Muscle of leg (tissue), 3 donors: ENCODE measurements at regions not wholly inside any gene's neighbourhood (a gene's known extent, or its start where the extent isn't known, plus 50 kb on each side); places are given as distances from the start of the nearest gene placed in this dataset.
A peak's percentile ranks its signal among the peaks of the same experiment; 100 is the strongest.
"Not testable (repeated sequence)": the region's sequence is repeated elsewhere in the genome, so short reads cannot be mapped to it uniquely, and the experiment has no call there.

ENCODE experiments used
- DNase-seq: peaks from one replicate; pipeline ENCODE4 v3.0.0; 2013
- H3K27ac ChIP-seq: one replicate; pipeline ENCODE4 v1.5.1; 2013; ENCODE audit warnings: mild to moderate bottlenecking, low read length, control low read depth
- H3K27me3 ChIP-seq: one replicate; pipeline ENCODE4 v1.6.1; 2013; ENCODE audit warnings: low read length; ENCODE audit not compliant: control insufficient read depth, insufficient read depth
- H3K36me3 ChIP-seq: one replicate; pipeline ENCODE4 v1.6.1; 2013; ENCODE audit warnings: low read length; ENCODE audit not compliant: control insufficient read depth, insufficient read depth
- H3K4me1 ChIP-seq: one replicate; pipeline ENCODE4 v1.6.1; 2013; ENCODE audit warnings: low read length; ENCODE audit not compliant: control insufficient read depth, insufficient read depth
- H3K4me3 ChIP-seq: one replicate; pipeline ENCODE4 v1.5.1; 2013; ENCODE audit warnings: low read length, control low read depth
- H3K9me3 ChIP-seq: replicated peaks from 2 replicates; pipeline ENCODE4 v1.6.1; 2013; ENCODE audit warnings: low read depth, low read length; ENCODE audit not compliant: control insufficient read depth
- whole genome bisulfite sequencing: methylation state at CpG from one replicate; pipeline ENCODE4 v1.1.5; 2013; ENCODE audit warnings: missing lambda C conversion rate; ENCODE audit not compliant: insufficient coverage; 5-methylcytosine and 5-hydroxymethylcytosine counted together

- Histone ChIP-seq H3K4me3 (no peak overlapping the region), H3K4me1 (no peaks in the 10 kb centered on the region), H3K27me3 (no peaks in the 10 kb centered on the region), H3K9me3 (no peaks in the 10 kb centered on the region), H3K27ac (no peak overlapping the region), H3K36me3 (no peaks in the 10 kb centered on the region)
- DNase-seq: no peak
- WGBS: 74% methylated on average over 8 of the region's 10 CpGs
Observed at GRCh38 chr2:751474-751873, 74.3 kb upstream of the TMEM18 start.

DNA sequence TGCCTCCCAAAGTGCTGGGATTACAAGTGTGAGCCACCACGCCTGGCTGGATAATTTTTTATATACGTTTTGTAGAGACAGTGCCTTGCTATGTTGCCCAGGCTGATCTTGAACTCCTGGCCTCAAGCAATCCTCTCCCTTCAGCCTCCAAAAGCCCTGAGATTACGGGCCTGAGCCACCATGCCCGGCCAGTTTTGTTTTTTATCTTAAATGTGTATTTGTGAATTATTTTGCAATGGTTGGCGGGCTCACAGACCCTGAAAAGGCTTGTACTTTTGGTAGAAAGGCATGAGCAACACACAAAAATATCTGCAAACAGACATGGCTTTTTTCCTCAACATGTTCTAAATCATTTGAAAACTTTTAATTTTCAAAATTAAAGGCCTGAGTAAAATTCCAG lies 73.4 kb upstream of the TMEM18 start:
- WGBS: 100% methylated on average over 1 of the region's 5 CpGs
- H3K9me3 ChIP-seq: no peaks in the 10 kb centered on the region
- no peak for DNase-seq

DNA sequence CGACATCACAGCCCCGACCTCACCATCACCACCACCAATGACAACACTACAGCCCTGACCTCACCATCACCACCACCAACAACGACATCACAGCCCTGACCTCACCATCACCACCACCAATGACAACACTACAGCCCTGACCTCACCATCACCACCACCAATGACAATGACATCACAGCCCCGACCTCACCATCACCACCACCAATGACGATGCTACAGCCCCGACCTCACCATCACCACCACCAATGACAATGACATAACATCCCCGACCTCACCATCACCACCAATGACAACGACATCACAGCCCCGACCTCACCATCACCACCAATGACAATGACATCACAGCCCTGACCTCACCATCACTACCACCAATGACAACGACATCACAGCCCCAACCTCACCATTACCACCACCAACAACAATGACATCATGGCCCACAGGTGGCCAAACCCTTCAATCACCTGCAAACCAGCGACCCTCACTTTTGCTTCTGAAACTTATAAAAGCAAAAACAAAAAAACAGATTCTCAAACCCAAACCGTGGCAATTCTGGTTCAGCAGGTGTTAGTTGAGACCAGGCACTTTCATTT lies 70.7 kb upstream of the TMEM18 start:
- Histone ChIP-seq H3K27ac (no peak overlapping the region), H3K27me3 (no peaks in the 10 kb centered on the region), H3K4me1 (no peaks in the 10 kb centered on the region), H3K36me3 (no peaks in the 10 kb centered on the region), H3K9me3 (no peaks in the 10 kb centered on the region), H3K4me3 (no peak overlapping the region)
- WGBS: 88% methylated on average over 11 of the region's 12 CpGs
- DNase-seq: no peak

More for the DNA sequence above, 73.4 kb upstream of the TMEM18 start:
- Histone ChIP-seq H3K4me1 (no peaks in the 10 kb centered on the region), H3K4me3 (no peak overlapping the region), H3K36me3 (no peaks in the 10 kb centered on the region), H3K27ac (no peak overlapping the region), H3K27me3 (no peaks in the 10 kb centered on the region)

DNA sequence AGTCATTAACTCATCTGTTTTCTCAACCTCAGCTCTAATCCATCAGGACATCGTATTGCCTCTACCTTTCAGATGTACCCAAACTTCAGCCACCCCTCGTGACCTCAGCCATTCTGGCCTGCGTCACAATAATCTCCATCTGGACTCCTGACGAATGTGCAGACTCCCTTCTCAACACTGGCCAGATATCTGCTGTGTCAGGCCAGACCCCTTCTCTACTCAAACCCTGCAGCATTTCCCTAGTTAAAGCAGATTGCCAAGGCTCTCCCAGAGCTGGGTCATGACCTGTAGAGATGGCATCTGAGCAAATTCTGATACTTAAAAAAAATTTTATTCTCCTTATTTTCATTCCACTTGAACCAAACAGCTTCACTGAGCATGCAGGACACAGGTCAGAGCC lies 69.5 kb upstream of the TMEM18 start:
- Histone ChIP-seq H3K9me3 (no peaks in the 10 kb centered on the region), H3K27ac (no peak overlapping the region), H3K4me3 (no peak overlapping the region), H3K27me3 (peaks cover 4% of the 10 kb centered on the region), H3K4me1 (no peaks in the 10 kb centered on the region), H3K36me3 (no peaks in the 10 kb centered on the region)
- no peak for DNase-seq
- 48% methylated on average over 4 of the region's 4 CpGs for WGBS

- Histone ChIP-seq H3K4me1 (peaks cover 6% of the 10 kb centered on the region), H3K4me3 (no peak overlapping the region), H3K27me3 (peaks cover 7% of the 10 kb centered on the region), H3K9me3 (no peaks in the 10 kb centered on the region), H3K36me3 (no peaks in the 10 kb centered on the region), H3K27ac (no peak overlapping the region)
- no peak for DNase-seq
- WGBS: no CpG with 5 or more reads among the region's 3 CpGs
Observed at GRCh38 chr2:744088-744487, 66.9 kb upstream of the TMEM18 start.

- Histone ChIP-seq H3K4me1 (peaks cover 6% of the 10 kb centered on the region), H3K27me3 (peaks cover 7% of the 10 kb centered on the region), H3K9me3 (no peaks in the 10 kb centered on the region), H3K4me3 (no peak overlapping the region), H3K27ac (no peak overlapping the region), H3K36me3 (no peaks in the 10 kb centered on the region)
- DNase-seq: no peak
- WGBS: 73% methylated on average over 7 of the region's 9 CpGs
Observed at GRCh38 chr2:742221-742620, 65.0 kb upstream of the TMEM18 start.

- peaks cover 6% of the 10 kb centered on the region for H3K4me1 ChIP-seq
- DNase-seq: no peak
- H3K9me3 ChIP-seq: no peaks in the 10 kb centered on the region
- peaks cover 7% of the 10 kb centered on the region for H3K27me3 ChIP-seq
- no CpG with 5 or more reads among the region's 3 CpGs for WGBS
- no peaks in the 10 kb centered on the region for H3K36me3 ChIP-seq
- H3K4me3 ChIP-seq: peak overlapping the region; percentile 49
- no peak overlapping the region for H3K27ac ChIP-seq
Observed at GRCh38 chr2:741195-741496, 63.9 kb upstream of the TMEM18 start.

DNA sequence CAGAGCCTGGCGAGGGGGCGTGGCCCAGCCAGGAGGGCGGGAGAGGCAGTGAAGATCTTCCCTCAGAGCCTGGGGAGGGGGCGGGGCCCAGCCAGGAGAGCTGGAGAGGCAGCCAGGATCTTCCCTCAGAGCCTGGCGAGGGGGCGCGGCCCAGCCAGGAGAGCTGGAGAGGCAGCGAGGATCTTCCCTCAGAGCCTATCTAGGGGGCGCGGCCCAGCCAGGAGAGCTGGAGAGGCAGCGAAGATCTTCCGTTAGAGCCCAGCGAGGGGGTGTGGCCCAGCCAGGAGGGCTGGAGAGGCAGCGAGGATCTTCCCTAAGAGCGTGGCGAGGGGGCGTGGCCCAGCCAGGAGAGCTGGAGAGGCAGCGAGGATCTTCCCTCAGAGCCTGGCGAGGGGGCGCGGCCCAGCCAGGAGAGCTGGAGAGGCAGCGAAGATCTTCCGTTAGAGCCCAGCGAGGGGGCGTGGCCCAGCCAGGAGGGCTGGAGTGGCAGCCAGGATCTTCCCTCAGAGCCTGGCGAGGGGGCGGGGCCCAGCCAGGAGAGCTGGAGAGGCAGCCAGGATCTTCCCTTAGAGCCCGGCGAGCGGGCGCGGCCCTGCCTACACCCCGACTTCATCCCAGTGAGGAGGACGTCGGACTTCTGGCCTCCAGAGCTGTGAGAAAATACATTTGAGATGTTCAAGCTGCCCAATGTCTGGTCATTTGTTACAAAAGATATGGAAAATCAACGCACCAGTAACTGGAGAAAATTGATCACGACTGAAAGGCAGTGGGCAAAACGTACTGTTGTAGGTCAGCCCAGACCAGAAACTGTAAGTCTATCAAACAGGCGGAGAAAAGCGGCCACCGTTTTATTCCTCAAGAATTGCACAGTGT lies 63.4 kb upstream of the TMEM18 start:
- Histone ChIP-seq H3K27ac (peak overlapping the region; percentile 89), H3K4me3 (peak overlapping the region; percentile 49)
- H3K36me3 ChIP-seq, H3K9me3 ChIP-seq, H3K27me3 ChIP-seq, H3K4me1 ChIP-seq: not testable (repeated sequence)
- DNase-seq: peak; percentile 93
- WGBS: 1% methylated on average over 30 of the region's 41 CpGs

DNA sequence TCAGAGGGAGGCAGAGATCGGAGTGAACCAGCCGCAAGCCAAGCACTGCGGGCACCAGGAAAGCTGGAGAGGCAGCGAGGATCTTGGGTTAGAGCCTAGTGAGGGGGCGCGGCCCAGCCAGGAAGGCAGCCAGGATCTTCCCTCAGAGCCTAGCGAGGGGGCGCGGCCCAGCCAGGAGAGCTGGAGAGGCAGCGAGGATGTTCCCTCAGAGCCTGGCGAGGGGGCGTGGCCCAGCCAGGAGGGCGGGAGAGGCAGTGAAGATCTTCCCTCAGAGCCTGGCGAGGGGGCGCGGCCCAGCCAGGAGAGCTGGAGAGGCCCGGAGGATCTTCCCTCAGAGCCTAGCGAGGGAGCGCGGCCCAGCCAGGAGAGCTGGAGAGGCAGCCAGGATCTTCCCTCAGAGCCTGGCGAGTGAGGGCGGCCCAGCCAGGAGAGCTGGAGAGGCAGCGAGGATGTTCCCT lies 62.7 kb upstream of the TMEM18 start:
- not testable (repeated sequence) for H3K9me3 ChIP-seq, H3K27me3 ChIP-seq, DNase-seq, H3K4me1 ChIP-seq, H3K36me3 ChIP-seq
- Histone ChIP-seq H3K4me3 (peak overlapping the region; percentile 49), H3K27ac (peak overlapping the region; percentile 89)
- WGBS: 5% methylated on average over 19 of the region's 23 CpGs

GRCh38 chr2:736939-737338 lies 59.7 kb upstream of the TMEM18 start:
- H3K27me3 ChIP-seq: peaks cover 3% of the 10 kb centered on the region
- no peak overlapping the region for H3K27ac ChIP-seq
- no peak overlapping the region for H3K4me3 ChIP-seq
- DNase-seq: no peak
- H3K4me1 ChIP-seq: peaks cover 6% of the 10 kb centered on the region
- no peaks in the 10 kb centered on the region for H3K36me3 ChIP-seq
- H3K9me3 ChIP-seq: no peaks in the 10 kb centered on the region
